A673 (cell line): ENCODE measurements at regions not wholly inside any gene's neighbourhood (a gene's known extent, or its start where the extent isn't known, plus 50 kb on each side); places are given as distances from the start of the nearest gene placed in this dataset.

Experiments
- BruUV-seq: library from RNA; stranded (reverse); fragments of 400-500 nt; replicated peaks from 2 replicates; lab custom pipeline; 2021; lab: Mats Ljungman, UMichigan
- CTCF ChIA-PET: fragments of 300-600 bp; sonication (Branson Sonifier 250); formaldehyde crosslinking; loops from one replicate; lab custom pipeline; 2022; ENCODE audit warnings: antibody characterized with exemption; lab: Charles Lee
- POLR2A ChIA-PET: fragments of 300-600 bp; sonication (Branson Sonifier 250); formaldehyde crosslinking; loops from one replicate; lab custom pipeline; 2022; ENCODE audit warnings: antibody characterized with exemption; ENCODE audit not compliant: low non-redundant PET; lab: Charles Lee
- DNase-seq: peaks from one replicate; pipeline ENCODE4 v3.0.0-alpha.2; 2015; ENCODE audit warnings: low spot score
- H3K27ac ChIP-seq: fragments of 200-600 bp; sonication (generic); 2 replicates; pipeline ENCODE4 v1.5.1; 2016; ENCODE audit warnings: mixed run types, low read depth, mild to moderate bottlenecking, mixed read lengths, antibody characterized with exemption, low read length; ENCODE audit not compliant: poor library complexity, severe bottlenecking
- H3K27me3 ChIP-seq: fragments of 200-600 bp; sonication (generic); replicated peaks from 2 replicates; pipeline ENCODE4 v1.6.1; 2017; ENCODE audit warnings: mixed run types, low read depth, mild to moderate bottlenecking, mixed read lengths, antibody characterized with exemption, low read length; ENCODE audit not compliant: insufficient read depth, poor library complexity
- H3K36me3 ChIP-seq: fragments of 200-600 bp; sonication (generic); 2 replicates; pipeline ENCODE4 v1.6.1; 2016; ENCODE audit warnings: mixed run types, mild to moderate bottlenecking, mixed read lengths, antibody characterized with exemption, low read length; ENCODE audit not compliant: insufficient read depth, poor library complexity, severe bottlenecking
- H3K4me1 ChIP-seq: fragments of 200-600 bp; sonication (generic); 2 replicates; pipeline ENCODE4 v1.6.1; 2017; ENCODE audit warnings: mixed run types, mild to moderate bottlenecking, mixed read lengths, antibody characterized with exemption, low read length; ENCODE audit not compliant: insufficient read depth, poor library complexity, severe bottlenecking
- H3K4me3 ChIP-seq: fragments of 200-600 bp; sonication (generic); 2 replicates; pipeline ENCODE4 v1.5.1; 2016; ENCODE audit warnings: low read depth, mixed run types, mild to moderate bottlenecking, mixed read lengths, low read length; ENCODE audit not compliant: poor library complexity, severe bottlenecking
- H3K9me3 ChIP-seq: fragments of 200-600 bp; sonication (generic); 2 replicates; pipeline ENCODE4 v1.6.1; 2016; ENCODE audit warnings: mixed run types, low read depth, mild to moderate bottlenecking, mixed read lengths, antibody characterized with exemption, low read length; ENCODE audit not compliant: poor library complexity, severe bottlenecking
- CTCF ChIP-seq: fragments of 300-800, 200-600 bp; sonication (generic); conservative IDR thresholded peaks from 2 replicates; pipeline ENCODE4 v1.5.1; 2017; ENCODE audit warnings: low read depth, mild to moderate bottlenecking, antibody characterized with exemption, low read length, moderate library complexity, mixed read lengths
- EZH2 ChIP-seq: fragments of 200-600 bp; sonication (generic); IDR thresholded peaks from 2 replicates; pipeline ENCODE4 v1.6.1; 2017; ENCODE audit warnings: borderline replicate concordance, low read depth, mild to moderate bottlenecking, mixed read lengths, antibody characterized with exemption, low read length; ENCODE audit not compliant: poor library complexity, severe bottlenecking
- intact Hi-C: fragments of 100-400 bp; cut with micrococcal nuclease; formaldehyde crosslinking; loops from one replicate; pipeline ENCODE4 v1.10.0; 2022; ENCODE audit not compliant: unreplicated experiment

GRCh38 chr10:62480196-62480595, 106.0 kb downstream of the ZNF365 start:
- H3K36me3 ChIP-seq: no peaks in the 10 kb centered on the region
- no peak overlapping the region for H3K27ac ChIP-seq
- no peaks in the 10 kb centered on the region for H3K9me3 ChIP-seq
- POLR2A ChIA-PET: no interaction called here
- intact Hi-C loops: no loop called here
- TF ChIP-seq EZH2: no peak
- no peak for TF ChIP-seq CTCF
- CTCF ChIA-PET: no interaction called here
- H3K4me1 ChIP-seq: no peaks in the 10 kb centered on the region
- no TSS peak for BruUV-seq
- no peak overlapping the region for H3K4me3 ChIP-seq
- no peaks in the 10 kb centered on the region for H3K27me3 ChIP-seq
- DNase-seq: no peak

- CTCF ChIA-PET: no interaction called here
- intact Hi-C loops: no loop called here
- TF ChIP-seq EZH2 (no peak), CTCF (no peak)
- Histone ChIP-seq H3K27me3 (no peaks in the 10 kb centered on the region), H3K4me1 (no peaks in the 10 kb centered on the region), H3K36me3 (no peaks in the 10 kb centered on the region), H3K4me3 (no peak overlapping the region), H3K9me3 (no peaks in the 10 kb centered on the region), H3K27ac (no peak overlapping the region)
- DNase-seq: no peak
- POLR2A ChIA-PET: no interaction called here
- BruUV-seq: no TSS peak
Observed at GRCh38 chr10:62482581-62482980, 108.4 kb downstream of the ZNF365 start.

GRCh38 chr10:62491597-62491996, 117.4 kb downstream of the ZNF365 start:
- H3K36me3 ChIP-seq: no peaks in the 10 kb centered on the region
- DNase-seq: no peak
- no peaks in the 10 kb centered on the region for H3K27me3 ChIP-seq
- intact Hi-C loops: loop anchor here (5.0 kb wide), 1 partner anchor 666 kb away; no protein-coding TSS in a partner anchor
- no peaks in the 10 kb centered on the region for H3K4me1 ChIP-seq
- TF ChIP-seq CTCF (no peak), EZH2 (no peak)
- no peak overlapping the region for H3K27ac ChIP-seq
- H3K9me3 ChIP-seq: no peaks in the 10 kb centered on the region
- POLR2A ChIA-PET: no interaction called here
- CTCF ChIA-PET: no interaction called here
- H3K4me3 ChIP-seq: no peak overlapping the region
- BruUV-seq: no TSS peak
